ENCODE measurements at regions not wholly inside any gene's neighbourhood (a gene's known extent, or its start where the extent isn't known, plus 50 kb on each side); places are given as distances from the start of the nearest gene placed in this dataset.

DNA sequence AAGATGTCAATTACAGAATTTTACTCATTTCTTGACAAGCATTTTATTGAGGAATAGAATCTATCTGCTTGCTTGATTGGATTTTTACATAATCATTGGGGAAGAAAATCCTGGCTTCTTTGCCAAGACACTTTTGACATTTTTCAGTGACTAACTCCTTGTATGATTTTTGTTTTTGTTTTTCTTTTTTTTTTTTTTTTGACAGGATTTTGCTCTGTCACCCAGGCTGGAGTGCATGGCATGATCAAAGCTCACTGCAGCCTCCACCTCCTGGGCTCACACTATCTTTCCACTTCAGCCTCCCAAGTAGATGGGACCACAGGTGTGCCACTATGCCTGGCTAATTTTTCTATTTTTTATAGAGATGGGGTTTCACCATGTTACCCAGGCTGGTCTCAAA lies 672.3 kb upstream of the RGMB start:
- TF ChIP-seq SUZ12 (IDR thresholded peaks at IDR 0.05) (no peak), FOXM1 (IDR thresholded peaks at IDR 0.05; ENCODE audit: borderline replicate concordance) (no peak), CTBP1 (IDR thresholded peaks at IDR 0.05; ENCODE audit: borderline replicate concordance) (no peak), SP1 (IDR thresholded peaks at IDR 0.05) (no peak), FOXA1 (IDR thresholded peaks at IDR 0.05) (no peak), ARNT (IDR thresholded peaks at IDR 0.05) (no peak), TARDBP (IDR thresholded peaks at IDR 0.05) (no peak), NFRKB (IDR thresholded peaks at IDR 0.05) (no peak), FOXK2 (IDR thresholded peaks at IDR 0.05) (no peak), ZNF384 (IDR thresholded peaks at IDR 0.05) (no peak), BHLHE40 (IDR thresholded peaks at IDR 0.05; ENCODE audit: borderline replicate concordance) (no peak), ELF4 (IDR thresholded peaks at IDR 0.05) (no peak), L3MBTL2 (conservative IDR thresholded peaks at IDR 0.05) (no peak)
- TF ChIP-seq, protein P1, sequence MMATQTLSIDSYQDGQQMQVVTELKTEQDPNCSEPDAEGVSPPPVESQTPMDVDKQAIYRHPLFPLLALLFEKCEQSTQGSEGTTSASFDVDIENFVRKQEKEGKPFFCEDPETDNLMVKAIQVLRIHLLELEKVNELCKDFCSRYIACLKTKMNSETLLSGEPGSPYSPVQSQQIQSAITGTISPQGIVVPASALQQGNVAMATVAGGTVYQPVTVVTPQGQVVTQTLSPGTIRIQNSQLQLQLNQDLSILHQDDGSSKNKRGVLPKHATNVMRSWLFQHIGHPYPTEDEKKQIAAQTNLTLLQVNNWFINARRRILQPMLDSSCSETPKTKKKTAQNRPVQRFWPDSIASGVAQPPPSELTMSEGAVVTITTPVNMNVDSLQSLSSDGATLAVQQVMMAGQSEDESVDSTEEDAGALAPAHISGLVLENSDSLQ (IDR thresholded peaks at IDR 0.05): no peak
